DMS79 treated with DMSO at 0.1 percent for 48 hours (cell line): ENCODE measurements at regions not wholly inside any gene's neighbourhood (a gene's known extent, or its start where the extent isn't known, plus 50 kb on each side); places are given as distances from the start of the nearest gene placed in this dataset.

Experiments used
- DNase-seq: peaks from one replicate; lab custom pipeline; 2025; lab: John Stamatoyannopoulos, UW

DNA sequence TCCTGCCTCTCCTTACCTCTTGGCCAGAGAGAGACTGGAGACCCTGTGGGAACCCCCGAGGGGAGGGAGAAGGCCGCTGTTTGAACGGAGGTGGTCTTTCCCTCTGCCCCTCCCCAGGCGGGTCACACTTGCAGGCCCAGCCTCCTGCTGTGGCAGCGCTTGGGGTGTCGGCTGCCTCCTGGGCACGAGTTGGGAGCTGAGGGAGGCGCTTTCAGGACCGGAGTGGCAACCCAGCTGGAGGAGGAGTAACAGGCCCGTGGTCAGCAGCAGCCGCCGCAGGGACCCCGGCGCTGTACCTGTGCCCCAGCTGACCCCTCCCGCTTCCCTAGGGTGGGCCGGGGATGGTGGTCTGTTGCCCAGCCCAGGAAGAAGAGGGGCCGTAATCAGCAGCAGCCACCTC, 278.3 kb downstream of the SEC14L1 start:
- DNase-seq, result no peak

DNA sequence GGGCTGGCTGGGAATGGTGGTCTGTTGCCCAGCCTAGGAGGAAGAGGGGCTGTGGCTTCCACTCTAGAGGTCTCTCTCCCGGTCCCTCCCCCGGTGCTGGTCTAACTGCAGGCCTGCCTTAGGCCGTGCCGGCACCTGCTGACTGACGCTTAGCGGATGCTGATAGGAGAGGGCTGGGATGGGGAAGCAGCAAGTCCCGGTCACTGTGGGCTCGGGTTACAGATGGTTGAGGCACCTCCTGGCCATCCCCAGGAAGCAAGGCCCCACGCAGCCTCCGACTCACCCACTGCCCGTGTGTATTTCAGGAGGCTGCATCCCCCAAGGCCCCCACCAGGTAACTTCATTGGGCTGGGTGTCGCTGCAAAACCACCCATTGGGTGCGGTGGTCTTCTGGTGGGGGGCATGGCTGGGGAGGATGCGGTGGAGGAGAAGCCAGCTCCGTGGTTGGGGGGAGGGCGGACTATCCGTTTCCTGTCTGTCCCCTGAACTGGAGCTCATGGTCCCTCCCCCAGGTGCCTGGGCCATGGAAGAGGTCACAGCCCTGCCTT, 278.9 kb downstream of the SEC14L1 start:
- DNase-seq, result no peak

DNA sequence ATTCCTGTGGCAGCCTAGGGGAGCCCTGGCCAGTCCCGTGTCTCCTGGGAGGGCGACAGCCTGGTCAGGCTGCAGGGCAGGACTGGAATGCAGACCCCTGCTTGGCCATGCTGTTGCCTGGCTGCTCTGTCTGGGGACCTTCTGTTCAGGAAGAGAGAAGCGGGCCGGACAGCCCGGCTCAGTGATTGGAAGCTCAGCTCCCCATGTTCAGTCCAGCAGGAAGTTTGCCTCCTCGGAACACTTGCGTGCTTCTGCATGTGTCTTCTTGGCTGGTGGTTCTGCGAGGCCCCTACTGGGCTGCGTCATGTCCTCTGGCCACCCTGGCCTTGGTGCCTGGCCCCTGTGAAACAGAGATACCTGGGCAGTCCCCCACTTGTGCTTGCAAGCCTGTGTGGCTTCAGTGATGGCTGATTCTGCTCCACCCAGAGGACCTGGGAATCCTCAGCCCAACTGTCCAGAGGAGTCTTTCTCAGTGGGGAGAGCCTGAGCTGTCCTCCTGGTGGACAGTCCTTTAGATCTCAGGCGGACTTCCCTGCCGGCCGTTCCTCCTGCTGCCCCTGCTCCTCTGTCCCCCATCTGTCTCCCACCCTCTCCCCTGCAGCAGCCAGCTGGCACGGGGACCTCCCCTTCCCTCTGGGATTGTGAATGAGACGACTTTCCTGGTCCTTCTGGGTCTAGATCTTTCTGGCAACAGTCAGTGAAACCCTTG, 279.5 kb downstream of the SEC14L1 start:
- DNase-seq, result no peak

DNA sequence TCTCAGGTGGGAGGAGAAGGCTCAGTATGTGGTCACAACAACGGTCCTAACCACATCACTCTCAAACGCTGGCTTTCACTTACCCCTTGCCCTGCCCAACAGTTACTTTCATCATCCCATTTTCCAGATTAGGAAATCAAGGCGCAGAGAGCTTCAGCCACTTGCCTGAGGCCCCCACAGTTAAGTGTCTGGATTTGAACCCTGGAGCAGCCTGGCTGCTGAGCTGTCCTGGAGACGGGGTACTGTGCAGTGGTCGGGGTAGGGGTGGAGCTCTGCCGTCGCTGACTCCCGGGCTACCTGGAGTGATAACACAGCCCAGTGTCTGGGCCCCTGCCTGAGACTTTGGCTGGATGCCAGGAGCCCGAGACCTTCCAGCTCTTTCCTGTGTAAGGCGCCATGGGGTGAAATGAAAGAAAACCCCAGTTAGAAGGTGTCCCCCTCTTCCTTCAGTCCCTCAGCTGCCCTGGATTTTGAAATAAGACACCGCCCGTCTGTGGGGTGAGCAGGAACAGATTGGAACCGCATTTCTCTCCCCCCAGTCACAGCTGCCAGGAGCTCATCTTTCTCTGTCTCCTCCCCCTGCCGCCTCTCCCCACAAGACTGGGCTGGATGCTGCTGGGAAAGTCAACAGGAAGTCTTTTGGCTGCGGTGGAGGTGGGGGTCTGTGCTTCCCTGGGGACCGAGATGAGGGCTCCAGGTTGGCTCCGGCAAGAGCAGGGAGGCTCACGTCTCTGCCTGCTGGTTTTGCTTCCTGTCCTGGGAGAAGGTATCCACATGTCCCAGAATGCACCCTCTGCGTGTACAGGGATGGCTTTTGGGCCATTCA, 280.2 kb downstream of the SEC14L1 start:
- DNase-seq, result peak; percentile 80

DNA sequence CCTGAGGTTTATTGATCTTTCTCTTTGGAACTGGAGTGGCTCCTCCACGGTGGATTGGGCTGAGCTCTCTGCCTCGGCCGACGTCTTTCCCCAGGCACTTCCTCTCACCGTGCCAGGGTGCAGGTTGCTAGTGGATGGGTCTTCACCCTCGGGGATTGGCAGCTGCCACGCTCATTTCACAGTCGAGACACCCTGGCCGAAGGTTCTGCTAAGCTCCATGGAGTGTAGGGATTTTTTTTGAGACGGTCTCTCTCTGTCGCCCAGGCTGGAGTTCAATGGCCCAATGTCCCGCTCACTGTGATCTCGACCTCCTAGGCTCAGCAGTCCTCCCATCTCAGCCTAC, 280.8 kb downstream of the SEC14L1 start:
- no peak for DNase-seq

DNA sequence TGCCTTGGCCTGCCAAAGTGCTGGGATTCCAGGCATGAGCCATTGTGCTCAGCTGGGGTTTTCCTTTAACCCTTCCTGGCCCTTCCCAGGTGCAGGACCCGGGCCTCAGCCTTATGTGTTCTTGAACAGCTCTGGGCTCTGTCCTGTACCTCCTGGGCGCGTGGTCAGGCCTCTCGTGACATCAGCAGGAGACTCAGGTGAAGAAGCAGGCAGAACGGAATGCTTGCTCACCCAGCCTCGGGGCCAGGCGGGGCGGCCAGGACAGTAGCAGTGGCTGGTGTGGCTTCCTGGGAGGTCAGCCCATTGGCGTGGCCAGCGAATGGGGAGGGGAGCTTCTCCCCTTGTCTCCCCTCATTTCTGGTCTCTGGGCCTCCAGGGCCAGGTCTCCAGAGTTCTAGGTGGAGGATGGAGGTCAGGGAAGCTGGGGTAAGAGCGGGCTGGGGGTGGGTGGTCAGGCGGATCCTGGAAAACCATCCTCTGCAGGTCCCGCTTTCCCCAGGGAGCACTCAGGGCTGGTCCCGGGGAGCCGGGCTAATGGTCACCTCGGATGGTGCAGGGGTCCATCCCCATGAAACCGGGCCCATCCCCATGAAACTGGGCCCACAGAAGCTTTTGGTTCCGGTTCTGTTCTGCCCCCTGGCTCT, 281.5 kb downstream of the SEC14L1 start:
- no peak for DNase-seq

DNA sequence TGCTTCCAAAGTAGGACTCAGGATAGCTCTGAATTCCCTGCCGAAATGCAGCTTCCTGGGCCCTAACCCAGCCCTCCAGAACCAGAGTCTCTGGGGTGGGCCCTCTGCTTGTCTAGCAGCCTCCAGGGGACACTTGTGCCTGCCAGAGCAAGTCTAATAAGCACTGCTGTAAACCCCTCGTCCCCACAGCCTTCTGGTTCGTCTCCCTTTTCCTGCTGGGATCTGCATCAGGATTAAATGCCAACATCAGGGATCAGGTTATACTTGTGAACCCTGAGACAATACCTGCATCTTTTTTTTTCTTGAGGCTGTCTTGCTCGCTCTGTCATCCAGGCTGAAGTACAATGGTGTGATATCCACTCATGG, 282.0 kb downstream of the SEC14L1 start:
- DNase-seq, result peak; percentile 11

DNA sequence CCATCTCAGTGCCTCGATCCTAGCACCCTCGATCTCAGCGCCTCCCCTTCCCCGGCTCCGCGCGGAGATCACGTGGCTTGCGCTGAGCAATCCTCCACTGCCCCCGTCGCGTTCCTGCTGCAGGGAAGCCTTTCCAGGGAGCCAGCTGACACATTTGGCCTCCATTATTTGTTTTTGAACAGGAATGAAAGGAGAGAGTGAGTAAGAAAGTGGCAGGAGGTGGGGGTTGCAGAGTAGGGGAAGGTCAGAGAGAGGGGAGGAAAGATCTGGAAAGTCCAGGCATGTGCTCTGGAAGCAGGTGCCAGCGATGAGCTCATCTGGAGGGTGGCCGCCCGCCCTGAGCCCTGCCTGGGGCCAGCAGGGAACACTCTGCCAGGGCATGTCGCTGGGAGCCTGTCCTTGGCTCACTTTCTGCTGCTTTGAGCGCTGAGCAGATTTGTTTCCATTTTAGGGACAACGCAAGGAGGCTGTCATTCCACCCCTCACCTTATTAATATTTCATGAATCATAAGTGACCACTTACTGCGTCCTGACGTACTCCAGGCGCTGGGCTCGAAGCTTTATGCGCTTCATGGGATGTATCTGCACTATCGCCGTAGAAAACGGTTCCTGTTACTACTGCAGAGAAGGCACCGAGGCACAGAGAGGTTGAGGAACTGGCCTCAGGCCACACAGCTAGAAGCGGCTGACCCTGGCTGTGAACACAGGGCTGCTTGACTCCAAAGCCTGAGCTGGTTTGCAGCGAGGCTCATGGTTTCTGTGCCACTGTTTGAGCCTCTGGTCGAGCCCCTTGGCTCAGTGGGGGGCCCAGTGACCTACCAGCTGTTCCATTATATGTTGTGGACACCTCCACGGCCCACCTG, 283.1 kb downstream of the SEC14L1 start:
- DNase-seq, result no peak

DNA sequence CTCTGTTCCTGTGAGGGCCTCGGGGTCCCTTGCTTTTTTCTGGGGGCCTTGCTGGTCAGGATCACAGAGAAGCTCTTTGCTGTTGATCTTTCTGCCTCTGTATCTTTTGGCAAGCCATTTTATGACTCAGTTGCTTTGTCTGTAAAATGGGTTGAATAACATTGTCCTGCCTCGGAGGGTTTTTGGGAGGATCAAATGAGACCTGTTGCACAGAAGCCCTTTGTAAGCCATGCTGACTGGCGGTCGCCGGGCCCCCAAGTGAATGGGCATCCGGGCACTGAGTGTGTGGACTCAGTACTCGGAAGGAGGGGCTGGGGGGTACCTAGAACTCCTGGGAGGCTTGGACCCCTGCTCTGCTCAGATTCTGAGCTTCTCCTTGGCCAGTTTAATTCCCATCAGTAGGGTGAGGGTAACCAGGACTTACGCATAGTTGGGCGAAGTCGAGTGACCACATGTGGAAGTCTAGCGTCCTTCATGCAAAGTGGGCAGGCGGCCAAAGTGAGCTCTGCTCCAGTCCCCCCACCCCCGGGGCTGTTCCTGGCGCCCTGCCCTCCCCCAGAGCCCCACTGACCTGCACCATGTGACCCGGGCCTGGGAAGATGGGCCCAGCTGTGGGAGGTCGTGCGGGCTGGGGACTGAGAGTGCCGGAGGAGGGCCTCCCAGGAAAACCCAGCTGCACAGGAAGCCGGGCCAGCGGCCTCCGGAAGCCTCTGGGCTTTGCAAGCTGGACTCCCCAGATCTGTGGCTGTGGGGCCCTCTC, 284.0 kb downstream of the SEC14L1 start:
- no peak for DNase-seq

DNA sequence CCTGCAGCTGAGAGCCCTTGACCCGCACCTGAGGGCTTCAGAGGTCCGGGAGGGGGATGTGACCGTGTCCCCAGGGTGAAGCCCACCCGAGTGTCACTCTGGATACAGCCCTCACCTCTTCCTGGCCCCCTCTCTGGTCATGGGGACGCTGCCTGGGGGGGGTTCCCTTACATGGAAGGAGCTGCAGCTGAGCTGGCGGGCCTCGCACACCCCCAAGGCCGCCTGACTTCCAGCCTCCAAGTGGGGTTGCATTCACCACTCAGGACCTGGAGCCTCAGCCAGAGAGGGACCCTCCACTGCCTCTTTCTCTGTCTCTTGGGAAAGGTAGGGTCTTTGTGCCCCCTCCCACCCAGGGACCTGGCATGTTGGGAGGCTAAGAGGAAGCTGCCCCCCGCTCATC, 284.6 kb downstream of the SEC14L1 start:
- DNase-seq, result no peak

DNA sequence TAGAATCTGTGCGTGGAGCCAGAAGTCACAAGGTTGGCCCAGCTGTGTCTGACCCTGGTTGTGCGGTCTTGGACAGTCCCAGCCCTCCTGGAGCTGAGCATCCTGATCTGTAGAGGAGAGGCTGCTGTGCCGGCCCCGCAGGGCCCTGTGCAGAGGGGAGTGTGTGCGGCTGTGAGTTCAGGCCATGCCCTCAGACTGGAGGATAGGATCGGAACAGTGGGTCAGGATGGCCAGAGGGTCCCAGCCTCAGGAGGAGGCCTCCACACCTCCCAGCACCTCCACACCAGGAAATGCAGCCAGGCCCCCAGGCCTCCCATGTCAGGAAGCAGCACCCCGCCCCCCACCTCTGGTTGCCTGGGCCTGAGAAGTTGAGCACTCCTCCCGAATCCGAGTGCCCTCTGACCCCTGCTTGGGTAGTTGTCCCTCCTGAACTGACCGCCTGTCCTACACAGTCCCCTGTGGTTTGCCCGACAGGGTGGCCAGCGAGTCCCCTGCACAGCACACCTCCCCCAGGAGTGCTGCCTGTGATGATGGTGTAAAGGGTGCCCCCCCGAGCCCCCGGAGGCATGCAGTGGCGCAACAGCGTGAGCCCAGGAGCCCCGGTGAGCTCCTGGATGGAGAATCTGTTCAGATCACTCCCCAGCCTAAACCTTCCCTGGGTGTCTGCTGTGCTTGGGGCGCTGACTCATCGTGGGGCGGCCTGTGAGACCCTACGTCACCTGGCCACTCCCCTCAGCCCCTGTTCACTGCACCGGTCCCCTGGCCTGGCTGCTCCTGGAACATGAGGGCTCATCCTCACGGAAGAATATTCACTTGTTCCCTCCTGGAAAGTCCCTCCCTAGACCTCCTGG, 285.2 kb downstream of the SEC14L1 start:
- DNase-seq, result no peak

DNA sequence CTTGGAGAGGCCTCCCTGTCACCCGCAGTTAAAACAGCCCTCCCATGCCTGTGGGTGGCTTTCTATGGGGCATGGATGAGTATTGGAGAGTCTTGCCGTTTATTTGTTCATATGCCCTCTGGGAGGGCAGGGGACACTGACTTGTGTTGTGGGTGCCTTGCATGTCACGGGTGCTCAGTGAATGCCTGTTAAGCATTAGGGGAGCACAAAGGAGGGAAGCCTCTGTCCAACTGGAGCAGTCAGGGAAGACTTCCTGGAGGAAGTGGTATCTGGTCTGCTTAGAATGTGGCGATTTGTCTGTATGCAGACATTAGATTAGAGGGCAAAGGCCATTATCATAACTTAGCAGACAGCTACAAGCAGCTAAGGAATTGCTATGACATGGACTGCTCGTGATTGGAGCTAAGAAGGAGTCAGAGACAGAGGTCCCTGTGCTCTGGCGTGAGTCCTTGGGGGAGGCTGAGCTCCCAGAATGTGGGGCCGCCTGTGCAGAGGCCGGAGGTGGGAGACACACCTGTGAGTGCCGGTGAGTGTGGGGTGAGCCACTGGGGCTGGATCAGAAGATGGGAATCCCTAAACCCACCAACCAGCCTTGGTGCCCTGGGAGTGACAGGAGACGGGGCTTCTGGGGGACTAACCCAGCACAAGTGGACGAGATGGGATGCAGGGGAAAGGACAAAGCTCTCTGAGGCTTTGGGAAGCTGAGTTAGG, 286.1 kb downstream of the SEC14L1 start:
- DNase-seq, result no peak

DNA sequence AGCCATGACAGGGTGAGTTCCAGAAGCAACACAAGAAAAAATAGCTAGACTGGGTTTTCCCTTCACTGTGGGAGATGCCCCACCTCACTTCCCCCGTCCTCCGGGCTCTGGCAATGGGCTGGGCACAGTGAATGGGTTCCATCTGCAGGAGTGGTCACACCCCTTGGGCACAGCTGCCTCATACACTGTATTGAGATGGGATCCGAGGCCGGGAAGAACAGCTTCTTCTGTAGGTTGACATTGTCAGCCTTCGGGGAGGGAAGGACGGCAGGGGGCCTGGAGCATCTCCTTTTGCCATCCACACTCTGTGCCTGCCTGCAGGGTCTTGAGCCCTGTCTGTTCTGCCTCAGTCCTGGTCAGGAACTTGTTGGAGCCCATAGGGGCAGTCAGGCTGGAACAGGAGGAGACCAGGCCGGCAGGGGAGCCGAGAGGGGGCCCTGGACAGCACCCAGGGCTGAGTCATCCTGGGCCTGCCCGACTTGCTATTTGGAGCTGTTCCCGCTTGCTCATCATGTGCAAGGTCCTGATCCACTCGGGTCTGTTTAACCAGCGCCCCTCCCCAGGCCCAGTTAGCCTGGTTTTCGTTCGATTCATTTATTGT, 286.7 kb downstream of the SEC14L1 start:
- no peak for DNase-seq

DNA sequence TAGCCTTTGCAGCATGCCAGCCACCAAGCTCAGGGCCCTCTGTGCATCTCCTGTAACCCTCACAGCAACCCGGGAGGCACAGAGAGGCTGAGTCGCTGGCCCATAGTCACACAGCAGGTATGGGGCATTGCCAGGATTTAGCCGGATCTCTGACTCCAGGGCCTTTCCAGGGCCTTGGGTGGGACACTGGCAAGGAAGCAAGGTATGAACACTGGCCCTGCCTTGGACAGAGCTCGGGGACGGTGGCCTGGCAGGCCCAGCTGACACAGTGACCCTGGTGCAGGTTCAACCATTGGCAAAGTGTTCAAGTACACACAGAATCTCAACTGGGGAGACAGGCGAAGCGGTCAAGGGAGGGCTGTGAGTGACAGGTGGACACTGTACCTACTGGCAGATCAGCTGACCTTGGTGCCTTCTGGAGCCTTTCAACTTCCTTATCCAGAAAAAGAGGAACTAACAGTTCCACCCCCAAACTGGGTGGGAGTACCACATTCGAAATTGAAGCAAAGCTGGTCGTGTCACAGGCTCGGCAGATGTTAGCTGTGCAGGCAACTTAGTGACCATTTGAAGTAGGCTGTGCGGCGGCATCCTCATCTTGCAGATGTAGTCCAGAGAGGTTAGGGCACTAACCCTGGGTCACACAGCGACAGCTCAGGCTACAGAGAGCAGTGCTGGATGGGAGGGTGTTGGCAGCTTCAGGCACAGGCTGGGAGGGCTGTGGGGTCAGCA, 287.4 kb downstream of the SEC14L1 start:
- DNase-seq, result no peak

DNA sequence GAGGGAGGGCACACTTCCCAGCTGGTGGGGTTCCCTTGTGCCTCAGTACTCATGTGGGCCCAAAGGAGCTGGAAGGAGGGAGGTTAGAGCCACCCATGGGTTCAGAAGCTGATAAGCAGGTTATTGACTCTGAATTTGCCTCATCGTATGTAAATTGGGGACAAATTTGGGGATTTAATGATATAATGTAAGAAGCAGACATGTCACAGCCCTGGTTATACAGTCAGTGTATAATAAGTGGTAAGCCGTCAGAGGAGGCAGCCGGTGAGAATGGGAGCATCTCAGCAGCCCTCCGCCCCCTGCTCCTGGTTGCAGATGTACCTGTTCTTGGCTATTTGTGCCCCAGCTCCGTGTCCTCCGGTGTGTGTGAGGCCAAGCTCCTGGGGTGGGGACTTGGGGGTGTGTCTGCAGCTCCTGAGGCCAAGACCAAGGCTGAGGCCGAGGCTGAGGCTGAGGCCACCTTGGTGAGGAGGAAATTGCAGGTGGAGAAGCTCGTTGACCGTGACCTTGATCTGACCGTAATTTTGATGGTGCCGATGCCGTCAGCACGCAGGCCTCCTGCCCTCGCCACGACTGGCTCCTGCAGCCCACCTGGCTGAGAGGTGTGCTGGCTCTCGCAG, 288.1 kb downstream of the SEC14L1 start:
- DNase-seq, result no peak

DNA sequence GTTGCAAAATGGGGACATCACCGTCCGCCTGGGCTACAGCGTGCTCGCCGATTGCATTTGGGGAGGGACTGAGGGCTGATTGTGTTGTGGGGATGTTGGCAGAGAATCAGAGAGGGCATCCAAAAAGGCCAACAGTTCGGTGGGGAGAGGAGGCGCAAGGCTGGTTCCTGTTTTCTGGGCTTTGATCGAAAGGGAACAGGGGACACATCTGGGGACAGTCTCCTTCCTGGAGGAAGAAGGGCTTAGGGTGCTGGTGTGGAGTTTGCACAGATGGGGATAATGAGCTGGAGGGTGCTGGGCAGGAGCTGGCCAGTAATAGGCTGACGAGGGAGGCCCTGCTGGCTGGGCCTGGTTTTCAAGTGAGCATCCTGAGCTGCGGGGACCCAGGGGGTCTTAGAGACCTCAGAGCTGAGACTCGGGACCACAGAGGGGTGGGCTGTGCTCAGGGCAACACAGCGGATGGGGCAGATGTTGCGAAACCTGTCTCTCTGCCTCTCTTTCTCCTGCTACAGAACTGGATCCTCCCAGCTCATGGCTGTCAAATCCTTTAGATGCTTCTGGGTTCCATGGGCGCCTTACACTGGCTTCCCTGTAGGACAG, 288.7 kb downstream of the SEC14L1 start:
- DNase-seq, result no peak

DNA sequence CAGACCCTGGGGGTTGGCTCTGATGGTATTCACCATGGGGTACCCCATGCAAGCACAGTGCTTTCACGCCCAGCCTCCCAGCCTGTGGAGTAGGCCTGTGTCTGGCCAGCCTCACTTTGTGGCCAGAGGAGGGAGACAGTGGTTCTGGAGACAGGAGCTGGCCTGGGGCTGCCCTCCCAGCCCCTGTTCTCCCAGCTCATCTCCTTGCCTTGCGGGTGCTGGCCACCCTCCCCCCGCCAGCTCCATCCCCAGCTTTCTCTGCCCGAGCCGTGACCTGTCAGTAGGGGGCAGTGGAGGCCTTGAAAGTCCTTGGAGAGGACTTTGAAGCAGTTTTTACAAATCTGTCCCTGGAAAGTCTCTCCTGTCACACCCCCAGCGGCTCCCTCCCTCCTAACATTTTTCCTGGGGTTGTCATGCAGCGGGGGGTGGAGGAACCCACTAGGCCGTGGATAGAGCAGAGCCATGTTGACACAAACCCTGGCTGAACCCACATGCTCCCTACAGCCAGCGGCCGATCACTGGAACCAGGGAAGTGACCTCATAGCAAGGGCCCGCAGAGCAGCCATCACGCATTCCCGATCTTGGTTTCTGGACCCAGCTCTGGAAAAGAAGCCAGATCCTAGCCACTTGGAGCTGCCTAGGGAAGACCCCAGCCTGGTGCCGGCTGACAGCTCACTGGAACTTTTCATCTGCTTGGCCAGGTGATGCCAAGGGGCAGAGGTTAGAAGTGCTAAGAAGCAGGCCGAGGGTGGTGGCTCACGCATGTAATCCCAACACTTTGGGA, 289.4 kb downstream of the SEC14L1 start:
- DNase-seq, result no peak
